ENCODE measurements at regions not wholly inside any gene's neighbourhood (a gene's known extent, or its start where the extent isn't known, plus 50 kb on each side); places are given as distances from the start of the nearest gene placed in this dataset.

DNA sequence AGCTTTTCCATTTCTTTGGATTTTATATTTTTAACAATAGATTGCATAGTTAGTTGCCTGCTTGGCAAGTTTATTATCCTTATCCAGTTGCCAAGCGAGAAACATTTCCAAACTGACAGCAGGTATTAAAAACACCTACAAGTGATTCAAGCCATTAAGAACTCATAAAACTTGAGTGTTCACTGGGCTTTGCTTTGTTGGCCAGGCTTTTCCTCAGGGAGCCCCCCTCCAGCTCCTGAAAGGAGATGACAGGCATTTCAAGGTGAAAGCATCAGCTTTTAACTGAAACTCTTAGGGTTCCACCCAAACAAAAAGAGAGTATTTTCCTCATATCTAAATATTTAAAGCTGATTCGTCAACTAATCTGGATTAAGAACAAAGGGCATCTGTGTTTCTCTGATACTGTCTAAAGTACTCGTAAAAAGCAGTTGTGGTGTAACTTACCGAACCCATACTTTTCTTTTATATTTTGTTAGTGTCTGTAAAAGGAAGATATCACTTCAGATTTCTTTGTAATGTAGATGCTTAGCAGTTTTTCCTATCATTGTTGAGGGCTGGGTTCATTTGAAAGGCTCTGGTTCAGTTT, 363.4 kb downstream of the OTOL1 start:
- TF ChIP-seq NR3C1 (CRISPR knock-in tag; IDR thresholded peaks at IDR 0.05) (no peak), BHLHE40 (IDR thresholded peaks at IDR 0.05; ENCODE audit: low read length) (no peak), RAD21 (CRISPR knock-in tag; conservative IDR thresholded peaks at IDR 0.05 in 1 of 2, IDR thresholded peaks at IDR 0.05 in 1 of 2) (no peak), JUN (IDR thresholded peaks at IDR 0.05; ENCODE audit: borderline replicate concordance, low read depth, low read length) (no peak), JUN (CRISPR knock-in tag; IDR thresholded peaks at IDR 0.05; ENCODE audit: borderline replicate concordance) (no peak), CBX8 (IDR thresholded peaks at IDR 0.05; ENCODE audit: borderline replicate concordance, extremely low read depth, low read depth, low read length, poor library complexity, severe bottlenecking) (no peak), MAFK (IDR thresholded peaks at IDR 0.05; ENCODE audit: low read length) (no peak), HNRNPL (IDR thresholded peaks at IDR 0.05; ENCODE audit: low read depth, low read length) (no peak), HCFC1 (IDR thresholded peaks at IDR 0.05; ENCODE audit: low read depth, low read length) (no peak)
- TF ChIP-seq, protein P1, sequence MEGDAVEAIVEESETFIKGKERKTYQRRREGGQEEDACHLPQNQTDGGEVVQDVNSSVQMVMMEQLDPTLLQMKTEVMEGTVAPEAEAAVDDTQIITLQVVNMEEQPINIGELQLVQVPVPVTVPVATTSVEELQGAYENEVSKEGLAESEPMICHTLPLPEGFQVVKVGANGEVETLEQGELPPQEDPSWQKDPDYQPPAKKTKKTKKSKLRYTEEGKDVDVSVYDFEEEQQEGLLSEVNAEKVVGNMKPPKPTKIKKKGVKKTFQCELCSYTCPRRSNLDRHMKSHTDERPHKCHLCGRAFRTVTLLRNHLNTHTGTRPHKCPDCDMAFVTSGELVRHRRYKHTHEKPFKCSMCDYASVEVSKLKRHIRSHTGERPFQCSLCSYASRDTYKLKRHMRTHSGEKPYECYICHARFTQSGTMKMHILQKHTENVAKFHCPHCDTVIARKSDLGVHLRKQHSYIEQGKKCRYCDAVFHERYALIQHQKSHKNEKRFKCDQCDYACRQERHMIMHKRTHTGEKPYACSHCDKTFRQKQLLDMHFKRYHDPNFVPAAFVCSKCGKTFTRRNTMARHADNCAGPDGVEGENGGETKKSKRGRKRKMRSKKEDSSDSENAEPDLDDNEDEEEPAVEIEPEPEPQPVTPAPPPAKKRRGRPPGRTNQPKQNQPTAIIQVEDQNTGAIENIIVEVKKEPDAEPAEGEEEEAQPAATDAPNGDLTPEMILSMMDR (IDR thresholded peaks at IDR 0.05 in 2 of 3, conservative IDR thresholded peaks at IDR 0.05 in 1 of 3; ENCODE audit: insufficient read depth in 2 of 3, low read depth in 1 of 3, low read length in 3 of 3), result no peak
- TF ChIP-seq, protein P2, sequence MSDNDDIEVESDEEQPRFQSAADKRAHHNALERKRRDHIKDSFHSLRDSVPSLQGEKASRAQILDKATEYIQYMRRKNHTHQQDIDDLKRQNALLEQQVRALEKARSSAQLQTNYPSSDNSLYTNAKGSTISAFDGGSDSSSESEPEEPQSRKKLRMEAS (CRISPR knock-in tag; IDR thresholded peaks at IDR 0.05), result no peak
